GM19455 (cell line): ENCODE measurements at regions not wholly inside any gene's neighbourhood (a gene's known extent, or its start where the extent isn't known, plus 50 kb on each side); places are given as distances from the start of the nearest gene placed in this dataset.

Experiments
- ATAC-seq: cut with Tn5 transposase; IDR thresholded peaks from one replicate; pipeline ENCODE4 v1.9.1; 2021; ENCODE audit not compliant: unreplicated experiment

- no peak for ATAC-seq
Measured at GRCh38 chr4:177569434-177569833, 127.2 kb upstream of the AGA start.

GRCh38 chr4:177573507-177573906, 131.3 kb upstream of the AGA start:
- no peak for ATAC-seq

- ATAC-seq, result no peak
Measured at GRCh38 chr4:177574446-177574845, 132.2 kb upstream of the AGA start.

- no peak for ATAC-seq
Measured at GRCh38 chr4:177579649-177580048, 137.4 kb upstream of the AGA start.

GRCh38 chr4:177582992-177583391, 140.8 kb upstream of the AGA start:
- ATAC-seq, result no peak

GRCh38 chr4:177587989-177588388, 145.8 kb upstream of the AGA start:
- no peak for ATAC-seq

GRCh38 chr4:177595386-177595785, 153.1 kb upstream of the AGA start:
- no peak for ATAC-seq

- no peak for ATAC-seq
Measured at GRCh38 chr4:177596035-177596434, 153.8 kb upstream of the AGA start.

GRCh38 chr4:177596991-177597390, 154.8 kb upstream of the AGA start:
- no peak for ATAC-seq

- ATAC-seq, result no peak
Measured at GRCh38 chr4:177605252-177605651, 163.0 kb upstream of the AGA start.

- no peak for ATAC-seq
Measured at GRCh38 chr4:177607111-177607573, 164.9 kb upstream of the AGA start.

GRCh38 chr4:177611974-177612664, 169.9 kb upstream of the AGA start:
- ATAC-seq, result no peak

- ATAC-seq, result no peak
Measured at GRCh38 chr4:177612684-177613083, 170.4 kb upstream of the AGA start.

- ATAC-seq, result no peak
Measured at GRCh38 chr4:177632481-177632880, 190.2 kb upstream of the AGA start.

- ATAC-seq, result no peak
Measured at GRCh38 chr4:177638871-177639270, 196.6 kb upstream of the AGA start.

- no peak for ATAC-seq
Measured at GRCh38 chr4:177640864-177641263, 198.6 kb upstream of the AGA start.

- ATAC-seq, result no peak
Measured at GRCh38 chr4:177660223-177660622, 218.0 kb upstream of the AGA start.

GRCh38 chr4:177667687-177668086, 225.4 kb upstream of the AGA start:
- ATAC-seq, result no peak

- ATAC-seq, result no peak
Measured at GRCh38 chr4:177671387-177671786, 229.2 kb upstream of the AGA start.

- ATAC-seq, result no peak
Measured at GRCh38 chr4:177671845-177672244, 229.6 kb upstream of the AGA start.

GRCh38 chr4:177673985-177674489, 231.8 kb upstream of the AGA start:
- ATAC-seq, result no peak

GRCh38 chr4:177680308-177680707, 238.1 kb upstream of the AGA start:
- ATAC-seq, result no peak

GRCh38 chr4:177681902-177682301, 239.7 kb upstream of the AGA start:
- no peak for ATAC-seq
